GM20000 (cell line): ENCODE measurements at regions not wholly inside any gene's neighbourhood (a gene's known extent, or its start where the extent isn't known, plus 50 kb on each side); places are given as distances from the start of the nearest gene placed in this dataset.

Experiments
- DNase-seq: peaks from one replicate; pipeline ENCODE4 v3.0.0; 2012; ENCODE audit warnings: low spot score
- TF ChIP-seq, protein P1 (sequence below): IDR thresholded peaks from 2 replicates; pipeline ENCODE4 v1.5.1; 2012; ENCODE audit warnings: mild to moderate bottlenecking, control low read depth; ENCODE audit errors: extremely low read depth, missing control alignments

- no peak for DNase-seq
- TF ChIP-seq, protein P1, sequence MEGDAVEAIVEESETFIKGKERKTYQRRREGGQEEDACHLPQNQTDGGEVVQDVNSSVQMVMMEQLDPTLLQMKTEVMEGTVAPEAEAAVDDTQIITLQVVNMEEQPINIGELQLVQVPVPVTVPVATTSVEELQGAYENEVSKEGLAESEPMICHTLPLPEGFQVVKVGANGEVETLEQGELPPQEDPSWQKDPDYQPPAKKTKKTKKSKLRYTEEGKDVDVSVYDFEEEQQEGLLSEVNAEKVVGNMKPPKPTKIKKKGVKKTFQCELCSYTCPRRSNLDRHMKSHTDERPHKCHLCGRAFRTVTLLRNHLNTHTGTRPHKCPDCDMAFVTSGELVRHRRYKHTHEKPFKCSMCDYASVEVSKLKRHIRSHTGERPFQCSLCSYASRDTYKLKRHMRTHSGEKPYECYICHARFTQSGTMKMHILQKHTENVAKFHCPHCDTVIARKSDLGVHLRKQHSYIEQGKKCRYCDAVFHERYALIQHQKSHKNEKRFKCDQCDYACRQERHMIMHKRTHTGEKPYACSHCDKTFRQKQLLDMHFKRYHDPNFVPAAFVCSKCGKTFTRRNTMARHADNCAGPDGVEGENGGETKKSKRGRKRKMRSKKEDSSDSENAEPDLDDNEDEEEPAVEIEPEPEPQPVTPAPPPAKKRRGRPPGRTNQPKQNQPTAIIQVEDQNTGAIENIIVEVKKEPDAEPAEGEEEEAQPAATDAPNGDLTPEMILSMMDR, result no peak
These were observed 505.6 kb downstream of the HTR7 start for GRCh38 chr10:90352288-90352687.

DNA sequence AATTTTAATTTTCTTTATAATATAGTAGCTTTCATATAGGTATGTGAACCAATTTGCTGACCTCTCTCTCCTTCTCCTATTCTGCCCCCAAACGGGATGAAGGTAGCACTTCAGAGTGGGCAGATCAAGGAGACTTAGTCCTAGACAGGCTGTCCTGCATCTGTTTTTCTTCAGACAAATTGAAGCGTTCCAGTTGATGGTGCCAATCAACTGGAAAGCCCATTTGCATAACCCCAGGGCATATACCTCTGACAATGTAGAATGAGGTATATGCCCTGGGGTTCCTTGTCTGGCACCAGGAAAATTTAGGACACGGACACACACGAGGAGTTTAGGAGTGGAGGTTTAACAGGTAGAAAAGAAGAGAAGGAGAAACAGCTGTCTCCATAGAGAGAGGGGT is 502.9 kb downstream of the HTR7 start:
- TF ChIP-seq, protein P1, result no peak
- DNase-seq, result no peak

GRCh38 chr10:90363799-90364483 is 493.9 kb downstream of the HTR7 start:
- TF ChIP-seq, protein P1, result no peak
- no peak for DNase-seq

DNA sequence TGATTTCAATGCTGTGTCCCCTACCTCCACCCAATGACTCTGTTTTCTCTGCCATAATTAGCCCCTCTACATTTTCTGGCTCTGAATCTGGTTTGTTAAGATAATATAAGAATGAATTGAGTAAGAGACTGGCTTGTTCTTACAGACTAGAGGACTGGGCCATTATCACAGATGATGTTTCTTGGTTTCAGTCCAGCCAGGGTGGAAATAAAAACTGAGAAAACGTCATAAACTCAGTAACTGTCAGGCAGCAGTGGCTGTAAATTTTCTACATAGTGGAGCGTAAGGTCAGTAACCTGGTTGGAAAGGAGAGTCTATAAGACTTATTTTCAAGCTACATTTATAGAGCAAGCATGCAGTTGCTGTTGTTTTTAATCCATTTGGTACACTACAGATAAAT is 485.4 kb downstream of the HTR7 start:
- no peak for DNase-seq
- TF ChIP-seq, protein P1, result no peak

DNA sequence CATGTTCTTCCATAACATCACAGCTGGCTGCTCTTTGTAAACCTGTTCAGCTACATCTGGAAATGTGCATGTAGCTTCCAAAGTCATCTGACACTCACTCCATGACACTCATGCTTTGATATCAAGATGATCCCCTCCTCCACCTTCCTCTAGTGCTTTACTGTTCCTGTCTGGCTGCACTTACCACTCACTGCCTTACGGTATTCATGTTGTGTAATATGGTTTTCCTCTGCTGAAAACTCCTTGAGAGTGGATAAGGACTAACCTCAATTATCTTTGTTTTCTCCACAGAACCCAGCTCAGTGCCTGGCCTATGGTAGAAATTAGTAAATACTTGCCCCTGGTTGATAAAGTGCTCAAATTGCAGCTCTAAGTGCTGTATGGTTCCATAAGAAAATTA is 483.9 kb downstream of the HTR7 start:
- no peak for DNase-seq
- TF ChIP-seq, protein P1, result no peak

DNA sequence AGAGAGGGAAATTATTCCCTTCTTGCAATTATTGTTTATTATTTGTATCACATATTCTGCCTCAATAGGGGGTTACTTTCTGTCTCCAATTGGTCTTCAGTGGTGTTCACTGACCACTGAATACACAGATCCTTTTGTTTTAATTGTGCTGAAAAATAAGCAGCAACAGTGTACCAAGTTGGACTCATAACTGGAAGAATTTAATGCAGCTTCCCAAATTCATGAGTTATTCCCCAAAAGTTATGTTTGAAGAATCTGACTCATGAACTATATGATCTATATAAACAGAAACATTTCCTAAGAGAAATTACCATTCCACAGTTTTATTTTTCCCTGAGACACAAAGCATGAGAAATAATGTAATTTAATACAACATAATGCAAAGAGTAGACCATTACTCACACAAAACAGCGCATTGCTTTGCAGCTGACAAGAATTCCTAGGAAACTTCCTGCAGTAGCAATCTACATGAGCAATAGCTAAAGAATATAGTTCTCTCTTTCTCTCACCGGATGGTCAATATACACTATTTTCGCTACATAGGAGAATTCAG is 479.2 kb downstream of the HTR7 start:
- TF ChIP-seq, protein P1, result no peak
- no peak for DNase-seq

DNA sequence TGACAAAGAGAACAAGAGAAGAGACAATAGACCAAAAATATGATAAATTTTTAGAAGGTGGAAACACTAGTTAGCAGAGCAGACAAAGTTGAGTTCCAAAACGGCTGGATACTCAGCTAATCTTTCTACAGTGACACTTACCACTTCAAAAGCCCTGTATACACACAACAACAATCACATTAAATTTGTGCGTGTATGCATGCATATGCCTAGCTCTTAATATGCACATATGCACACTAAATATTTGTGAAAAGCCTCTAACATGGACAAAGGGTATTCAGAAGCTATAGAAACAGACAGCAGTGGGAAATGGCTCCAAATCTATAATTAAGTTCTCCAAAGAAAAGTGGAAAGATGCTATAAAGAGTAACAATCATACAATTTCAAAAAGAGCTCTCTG is 476.4 kb downstream of the HTR7 start:
- no peak for DNase-seq
- TF ChIP-seq, protein P1, result no peak
